Thyroid gland (tissue), 4 donors: ENCODE measurements at regions not wholly inside any gene's neighbourhood (a gene's known extent, or its start where the extent isn't known, plus 50 kb on each side); places are given as distances from the start of the nearest gene placed in this dataset.

Source experiments
- CTCF ChIP-seq, 6 experiments: fragments of 200-600 bp in 3 of 6; fragments of 450-650 bp in 3 of 6; sonication (generic) in 3 of 6; IDR thresholded peaks; one replicate each; pipeline ENCODE4 v1.5.1; 2016 to 2019; ENCODE audit warnings: antibody characterized with exemption in 6 of 6, mild to moderate bottlenecking in 2 of 6, inconsistent platforms in 1 of 6, moderate library complexity in 1 of 6
- POLR2A ChIP-seq, 2 donors: fragments of 450-650 bp; IDR thresholded peaks; one replicate each; pipeline ENCODE4 v1.6.1; 2017; ENCODE audit warnings: antibody characterized with exemption in 2 of 2, mild to moderate bottlenecking in 2 of 2, moderate library complexity in 1 of 2

GRCh38 chr5:15290953-15291352 is 209.0 kb upstream of the FBXL7 start:
- TF ChIP-seq CTCF (IDR thresholded peaks at IDR 0.05) = no peak
- TF ChIP-seq POLR2A (IDR thresholded peaks at IDR 0.05) = no peak
